Colon (tissue), 2 donors: ENCODE measurements at regions not wholly inside any gene's neighbourhood (a gene's known extent, or its start where the extent isn't known, plus 50 kb on each side); places are given as distances from the start of the nearest gene placed in this dataset.

Source experiments
- FAIRE-seq: peaks from 2 replicates; lab custom pipeline; 2012; peaks lifted over from hg19 to GRCh38; lab: Jason Lieb, UNC
- donor health status: control.
- donor health status: control.

- FAIRE-seq = no peak
Observed at GRCh38 chr1:14531519-14531918, 67.0 kb upstream of the KAZN start.

- no peak for FAIRE-seq
Observed at GRCh38 chr1:14535619-14536355, 62.7 kb upstream of the KAZN start.

- no peak for FAIRE-seq
Observed at GRCh38 chr1:14538335-14538734, 60.1 kb upstream of the KAZN start.

GRCh38 chr1:14539309-14539708, 59.2 kb upstream of the KAZN start:
- FAIRE-seq = no peak

- FAIRE-seq = no peak
Observed at GRCh38 chr1:14539953-14540563, 58.4 kb upstream of the KAZN start.

- no peak for FAIRE-seq
Observed at GRCh38 chr1:14541348-14541747, 57.1 kb upstream of the KAZN start.

GRCh38 chr1:14543191-14543840, 55.2 kb upstream of the KAZN start:
- no peak for FAIRE-seq

GRCh38 chr1:14544319-14544718, 54.2 kb upstream of the KAZN start:
- FAIRE-seq = no peak

- FAIRE-seq = no peak
Observed at GRCh38 chr1:14545422-14546025, 53.0 kb upstream of the KAZN start.

GRCh38 chr1:14546416-14546815, 52.1 kb upstream of the KAZN start:
- no peak for FAIRE-seq
